ENCODE measurements at regions not wholly inside any gene's neighbourhood (a gene's known extent, or its start where the extent isn't known, plus 50 kb on each side); places are given as distances from the start of the nearest gene placed in this dataset.
"Not testable (repeated sequence)": the region's sequence is repeated elsewhere in the genome, so short reads cannot be mapped to it uniquely, and the experiment has no call there.

GRCh38 chr6:134603561-134603960, 285.6 kb upstream of the SGK1 start:
- no peak for DNase-seq

- no peak for DNase-seq
These were observed 284.2 kb upstream of the SGK1 start for GRCh38 chr6:134602123-134602522.

GRCh38 chr6:134600671-134601070, 282.8 kb upstream of the SGK1 start:
- no peak for DNase-seq

- DNase-seq = no peak
These were observed 281.2 kb upstream of the SGK1 start for GRCh38 chr6:134599079-134599478.

GRCh38 chr6:134596191-134596590, 278.3 kb upstream of the SGK1 start:
- no peak for DNase-seq

GRCh38 chr6:134594881-134595280, 277.0 kb upstream of the SGK1 start:
- DNase-seq = no peak

GRCh38 chr6:134593887-134594286, 276.0 kb upstream of the SGK1 start:
- DNase-seq = no peak

- no peak for DNase-seq
These were observed 275.5 kb upstream of the SGK1 start for GRCh38 chr6:134593442-134593841.

- no peak for DNase-seq
These were observed 275.1 kb upstream of the SGK1 start for GRCh38 chr6:134593024-134593423.

GRCh38 chr6:134590449-134590848, 272.5 kb upstream of the SGK1 start:
- no peak for DNase-seq

- DNase-seq = no peak
These were observed 272.1 kb upstream of the SGK1 start for GRCh38 chr6:134590004-134590403.

GRCh38 chr6:134589512-134589911, 271.6 kb upstream of the SGK1 start:
- no peak for DNase-seq

GRCh38 chr6:134588267-134588666, 270.4 kb upstream of the SGK1 start:
- no peak for DNase-seq

GRCh38 chr6:134585517-134585873, 267.6 kb upstream of the SGK1 start:
- no peak for DNase-seq

- DNase-seq = no peak
These were observed 267.1 kb upstream of the SGK1 start for GRCh38 chr6:134584847-134585516.

- no peak for DNase-seq
These were observed 260.1 kb upstream of the SGK1 start for GRCh38 chr6:134577998-134578397.

- no peak for DNase-seq
These were observed 257.3 kb upstream of the SGK1 start for GRCh38 chr6:134575221-134575620.

- DNase-seq = no peak
These were observed 256.6 kb upstream of the SGK1 start for GRCh38 chr6:134574491-134574890.

GRCh38 chr6:134569996-134570395, 252.1 kb upstream of the SGK1 start:
- DNase-seq = not testable (repeated sequence)

GRCh38 chr6:134564705-134565104, 246.8 kb upstream of the SGK1 start:
- no peak for DNase-seq

GRCh38 chr6:134560019-134560418, 242.1 kb upstream of the SGK1 start:
- no peak for DNase-seq

GRCh38 chr6:134557509-134557908, 239.6 kb upstream of the SGK1 start:
- DNase-seq = no peak

GRCh38 chr6:134555672-134556071, 237.8 kb upstream of the SGK1 start:
- DNase-seq = no peak

GRCh38 chr6:134553936-134554335, 236.0 kb upstream of the SGK1 start:
- no peak for DNase-seq

GRCh38 chr6:134551245-134551960, 233.5 kb upstream of the SGK1 start:
- no peak for DNase-seq
